Mesenchymal stem cell (in vitro differentiated cells and primary cell): ENCODE measurements at regions not wholly inside any gene's neighbourhood (a gene's known extent, or its start where the extent isn't known, plus 50 kb on each side); places are given as distances from the start of the nearest gene placed in this dataset.
A peak's percentile ranks its signal among the peaks of the same experiment; 100 is the strongest.

Source experiments
- DNase-seq: peaks from one replicate; pipeline ENCODE4 v3.0.0-alpha.2; 2013
- H2AFZ ChIP-seq: one replicate; pipeline ENCODE4 v1.6.1; 2013; ENCODE audit warnings: low read depth, mild to moderate bottlenecking, control low read depth, inconsistent platforms, low read length, moderate library complexity
- H2AK5ac ChIP-seq: 2 replicates; pipeline ENCODE4 v1.6.1; 2013; ENCODE audit warnings: low read length, moderate library complexity, mild to moderate bottlenecking, inconsistent platforms; ENCODE audit not compliant: severe bottlenecking
- H2BK120ac ChIP-seq: one replicate; pipeline ENCODE4 v1.6.1; 2013; ENCODE audit warnings: low read depth, mild to moderate bottlenecking, inconsistent platforms, low read length, moderate library complexity
- H2BK12ac ChIP-seq, 2 experiments: one replicate each; pipeline ENCODE4 v1.6.1; 2013; ENCODE audit warnings: inconsistent platforms in 2 of 2, low read length in 2 of 2, mild to moderate bottlenecking in 2 of 2, moderate library complexity in 2 of 2, control low read depth in 1 of 2
- H2BK15ac ChIP-seq: one replicate; pipeline ENCODE4 v1.6.1; 2013; ENCODE audit warnings: mild to moderate bottlenecking, low read depth, inconsistent platforms; ENCODE audit not compliant: poor library complexity, severe bottlenecking
- H2BK5ac ChIP-seq: 2 replicates; pipeline ENCODE4 v1.6.1; 2013; ENCODE audit warnings: low read depth, mild to moderate bottlenecking, low read length, control low read depth, inconsistent platforms; ENCODE audit not compliant: poor library complexity, severe bottlenecking
- H3K14ac ChIP-seq, 2 experiments: one replicate each; pipeline ENCODE4 v1.6.1; 2013; ENCODE audit warnings: inconsistent platforms in 2 of 2, low read length in 2 of 2, control low read depth in 1 of 2, mild to moderate bottlenecking in 1 of 2, moderate library complexity in 1 of 2
- H3K18ac ChIP-seq, 2 experiments: one replicate each; pipeline ENCODE4 v1.6.1; 2013; ENCODE audit warnings: inconsistent platforms in 2 of 2, low read length in 2 of 2, control low read depth in 1 of 2, low read depth in 1 of 2, mild to moderate bottlenecking in 1 of 2
- H3K23ac ChIP-seq, 2 experiments: one replicate each; pipeline ENCODE4 v1.6.1; 2013; ENCODE audit warnings: inconsistent platforms in 2 of 2, low read length in 2 of 2, mild to moderate bottlenecking in 2 of 2, moderate library complexity in 2 of 2, control low read depth in 1 of 2
- H3K27ac ChIP-seq: 2 replicates; pipeline ENCODE4 v1.5.1; 2013; ENCODE audit warnings: mild to moderate bottlenecking, moderate library complexity, low read length, control low read depth, inconsistent platforms; ENCODE audit not compliant: poor library complexity, severe bottlenecking
- H3K27me3 ChIP-seq, 2 experiments: 2 replicates each; pipeline versions ENCODE4 v1.6.1 to v1.7.0; 2013; ENCODE audit warnings: low read length in 2 of 2, mild to moderate bottlenecking in 2 of 2, moderate library complexity in 2 of 2, control low read depth in 1 of 2, inconsistent platforms in 1 of 2; ENCODE audit not compliant: control insufficient read depth in 1 of 2, insufficient read depth in 1 of 2
- H3K36me3 ChIP-seq, 2 experiments: 2 replicates each; pipeline versions ENCODE4 v1.6.1 to v1.7.0; 2013; ENCODE audit warnings: low read length in 2 of 2, control low read depth in 1 of 2, inconsistent platforms in 1 of 2, low read depth in 1 of 2, mild to moderate bottlenecking in 1 of 2; ENCODE audit not compliant: insufficient read depth in 2 of 2, control insufficient read depth in 1 of 2
- H3K4ac ChIP-seq, 2 experiments: one replicate each; pipeline ENCODE4 v1.6.1; 2013; ENCODE audit warnings: inconsistent platforms in 2 of 2, low read length in 2 of 2, mild to moderate bottlenecking in 2 of 2, moderate library complexity in 2 of 2, control low read depth in 1 of 2, low read depth in 1 of 2
- H3K4me1 ChIP-seq: 2 replicates; pipeline ENCODE4 v1.6.1; 2013; ENCODE audit warnings: low read depth, low read length, control low read depth; ENCODE audit not compliant: control insufficient read depth, insufficient read depth
- H3K4me2 ChIP-seq: 2 replicates; pipeline ENCODE4 v1.6.1; 2013; ENCODE audit warnings: low read length, mild to moderate bottlenecking, inconsistent platforms; ENCODE audit not compliant: poor library complexity, severe bottlenecking
- H3K4me3 ChIP-seq, 2 experiments: 2 replicates each; pipeline versions ENCODE4 v1.5.1 to v1.7.0; 2013; ENCODE audit warnings: low read length in 2 of 2, mild to moderate bottlenecking in 2 of 2, control low read depth in 1 of 2, low read depth in 1 of 2; ENCODE audit not compliant: insufficient read depth in 1 of 2
- H3K79me1 ChIP-seq: replicated peaks from 2 replicates; pipeline ENCODE4 v1.6.1; 2013; ENCODE audit warnings: mild to moderate bottlenecking, control low read depth, low read length, inconsistent platforms; ENCODE audit not compliant: poor library complexity, severe bottlenecking
- H3K9ac ChIP-seq: 2 replicates; pipeline ENCODE4 v1.7.0; 2013; ENCODE audit warnings: mild to moderate bottlenecking, low read length, moderate library complexity
- H3K9me3 ChIP-seq: 2 replicates; pipeline ENCODE4 v1.7.0; 2013; ENCODE audit warnings: mild to moderate bottlenecking, low read length; ENCODE audit not compliant: control insufficient read depth
- H4K8ac ChIP-seq: one replicate; pipeline ENCODE4 v1.6.1; 2013; ENCODE audit warnings: inconsistent platforms, mild to moderate bottlenecking, low read length, moderate library complexity
- H4K91ac ChIP-seq: one replicate; pipeline ENCODE4 v1.6.1; 2013; ENCODE audit warnings: mild to moderate bottlenecking, low read length, inconsistent platforms
- WGBS: methylation state at CpG from one replicate; pipeline ENCODE4 v1.1.7; 2013; ENCODE audit warnings: mixed read lengths; 5-methylcytosine and 5-hydroxymethylcytosine counted together

GRCh38 chr2:37827911-37828511, 97.1 kb upstream of the RMDN2 start:
- H2BK5ac ChIP-seq = no peak overlapping the region
- peak; percentile 71 for DNase-seq
- no peak overlapping the region for H3K14ac ChIP-seq
- WGBS = 64% methylated on average over 4 of the region's 6 CpGs
- H2AFZ ChIP-seq = no peak overlapping the region
- no peak overlapping the region for H2BK15ac ChIP-seq
- no peaks in the 10 kb centered on the region for H3K27me3 ChIP-seq
- no peaks in the 10 kb centered on the region for H3K79me1 ChIP-seq
- no peak overlapping the region for H3K27ac ChIP-seq
- H3K36me3 ChIP-seq = no peaks in the 10 kb centered on the region
- peak overlapping the region; percentile 12 for H2AK5ac ChIP-seq
- peak overlapping the region; percentile 67 for H4K8ac ChIP-seq
- H3K18ac ChIP-seq = peak overlapping the region; percentile 52 to 84
- H3K23ac ChIP-seq = no peak overlapping the region
- peaks cover 9% of the 10 kb centered on the region for H3K4me1 ChIP-seq
- no peak overlapping the region for H3K4me2 ChIP-seq
- H2BK120ac ChIP-seq = peak overlapping the region; percentile 19
- peak overlapping the region; percentile 64 for H4K91ac ChIP-seq
- no peak overlapping the region for H3K4me3 ChIP-seq
- peak overlapping the region; percentile 33 to 90 for H2BK12ac ChIP-seq
- H3K4ac ChIP-seq = peak overlapping the region; percentile 2 to 19
- no peaks in the 10 kb centered on the region for H3K9me3 ChIP-seq
- peak overlapping the region; percentile 42 for H3K9ac ChIP-seq

GRCh38 chr2:37829202-37829601, 95.9 kb upstream of the RMDN2 start:
- no peaks in the 10 kb centered on the region for H3K27me3 ChIP-seq
- no peak overlapping the region for H2AFZ ChIP-seq
- H3K79me1 ChIP-seq = no peaks in the 10 kb centered on the region
- no peak overlapping the region for H3K4me3 ChIP-seq
- peak; percentile 92 for DNase-seq
- no peak overlapping the region for H3K23ac ChIP-seq
- H4K8ac ChIP-seq = no peak overlapping the region
- H3K36me3 ChIP-seq = no peaks in the 10 kb centered on the region
- H2BK15ac ChIP-seq = no peak overlapping the region
- peak overlapping the region; percentile 37 to 63 for H2BK12ac ChIP-seq
- H3K4me2 ChIP-seq = no peak overlapping the region
- H3K18ac ChIP-seq = peak overlapping the region; percentile 67 to 82
- WGBS = 88% methylated on average over 1 of the region's 3 CpGs
- H3K4me1 ChIP-seq = peaks cover 9% of the 10 kb centered on the region
- H3K14ac ChIP-seq = no peak overlapping the region
- peak overlapping the region; percentile 39 for H3K27ac ChIP-seq
- H2BK5ac ChIP-seq = no peak overlapping the region
- H2BK120ac ChIP-seq = no peak overlapping the region
- peak overlapping the region; percentile 68 for H3K9ac ChIP-seq
- H3K9me3 ChIP-seq = no peaks in the 10 kb centered on the region
- H4K91ac ChIP-seq = no peak overlapping the region
- H2AK5ac ChIP-seq = no peak overlapping the region
- peak overlapping the region in 1 of 2 experiments; percentile 79 for H3K4ac ChIP-seq

- no peak overlapping the region for H4K91ac ChIP-seq
- peak overlapping the region; percentile 90 for H2AK5ac ChIP-seq
- no peak overlapping the region for H2AFZ ChIP-seq
- 56% methylated on average over 6 of the region's 6 CpGs for WGBS
- H2BK15ac ChIP-seq = peak overlapping the region; percentile 62
- peak overlapping the region; percentile 52 for H2BK5ac ChIP-seq
- H2BK12ac ChIP-seq = peak overlapping the region; percentile 78 to 98
- H3K4me2 ChIP-seq = peak overlapping the region; percentile 12
- H3K36me3 ChIP-seq = no peaks in the 10 kb centered on the region
- H3K79me1 ChIP-seq = no peaks in the 10 kb centered on the region
- H3K14ac ChIP-seq = peak overlapping the region in 1 of 2 experiments; percentile 93
- H4K8ac ChIP-seq = peak overlapping the region; percentile 79
- peak overlapping the region in 1 of 2 experiments; percentile 37 for H3K4me3 ChIP-seq
- H3K27ac ChIP-seq = peak overlapping the region; percentile 25
- peak overlapping the region; percentile 75 for H2BK120ac ChIP-seq
- peak overlapping the region; percentile 67 to 91 for H3K18ac ChIP-seq
- no peaks in the 10 kb centered on the region for H3K9me3 ChIP-seq
- no peak for DNase-seq
- no peak overlapping the region for H3K23ac ChIP-seq
- peaks cover 9% of the 10 kb centered on the region for H3K4me1 ChIP-seq
- no peaks in the 10 kb centered on the region for H3K27me3 ChIP-seq
- H3K9ac ChIP-seq = peak overlapping the region; percentile 62
- peak overlapping the region; percentile 41 to 89 for H3K4ac ChIP-seq
These were observed 95.3 kb upstream of the RMDN2 start for GRCh38 chr2:37829616-37830395.

- no peak for DNase-seq
- Histone ChIP-seq H2BK15ac (no peak overlapping the region), H3K27me3 (no peaks in the 10 kb centered on the region), H3K23ac (no peak overlapping the region), H3K4me2 (no peak overlapping the region), H2AK5ac (no peak overlapping the region), H3K79me1 (no peaks in the 10 kb centered on the region), H2BK120ac (no peak overlapping the region), H3K9me3 (no peaks in the 10 kb centered on the region), H3K4me1 (peaks cover 9% of the 10 kb centered on the region), H3K36me3 (no peaks in the 10 kb centered on the region), H2BK5ac (no peak overlapping the region), H2BK12ac (no peak overlapping the region), H2AFZ (no peak overlapping the region), H4K91ac (no peak overlapping the region), H3K14ac (no peak overlapping the region), H3K27ac (no peak overlapping the region), H4K8ac (no peak overlapping the region), H3K9ac (no peak overlapping the region), H3K4ac (no peak overlapping the region), H3K18ac (peak overlapping the region in 1 of 2 experiments; percentile 41), H3K4me3 (no peak overlapping the region)
- 92% methylated on average over 2 of the region's 2 CpGs for WGBS
These were observed 94.5 kb upstream of the RMDN2 start for GRCh38 chr2:37830636-37831035.
